RWPE2 (cell line): ENCODE measurements at regions not wholly inside any gene's neighbourhood (a gene's known extent, or its start where the extent isn't known, plus 50 kb on each side); places are given as distances from the start of the nearest gene placed in this dataset.

Experiments
- ATAC-seq: fragments of 200-7000 bp; cut with Tn5 transposase; 3 replicates; pipeline ENCODE4 v1.9.1; 2021; ENCODE audit warnings: low read depth
- DNase-seq: peaks from one replicate; pipeline ENCODE4 v3.0.0-alpha.2; 2020; ENCODE audit warnings: low spot score
- H3K27ac ChIP-seq: fragments of 450-650 bp; 2 replicates; pipeline ENCODE4 v1.5.1; 2017; ENCODE audit warnings: mild to moderate bottlenecking; ENCODE audit not compliant: poor library complexity, severe bottlenecking
- H3K27me3 ChIP-seq: fragments of 250-450 bp; sonication (Bioruptor Pico); 2 replicates; pipeline ENCODE4 v1.5.1; 2021; ENCODE audit warnings: mild to moderate bottlenecking, moderate library complexity; ENCODE audit not compliant: insufficient read depth, poor library complexity, severe bottlenecking
- H3K36me3 ChIP-seq: fragments of 250-450 bp; sonication (Bioruptor Pico); 2 replicates; pipeline ENCODE4 v1.5.1; 2020; ENCODE audit warnings: low read depth, mild to moderate bottlenecking, moderate library complexity
- H3K4me1 ChIP-seq: fragments of 250-450 bp; sonication (Bioruptor Pico); 2 replicates; pipeline ENCODE4 v1.5.1; 2021; ENCODE audit warnings: mild to moderate bottlenecking, moderate library complexity; ENCODE audit not compliant: insufficient read depth, poor library complexity, severe bottlenecking
- H3K4me3 ChIP-seq: fragments of 250-450 bp; sonication (Bioruptor Pico); 2 replicates; pipeline ENCODE4 v1.5.1; 2021; ENCODE audit warnings: mild to moderate bottlenecking, moderate library complexity; ENCODE audit not compliant: severe bottlenecking
- H3K9me3 ChIP-seq: fragments of 250-450 bp; sonication (Bioruptor Pico); 2 replicates; pipeline ENCODE4 v1.5.1; 2021; ENCODE audit warnings: mild to moderate bottlenecking, moderate library complexity; ENCODE audit not compliant: severe bottlenecking
- TF ChIP-seq, protein P1 (sequence below): fragments of 450-650 bp; IDR thresholded peaks from one replicate; pipeline ENCODE4 v1.5.1; 2017; ENCODE audit warnings: mild to moderate bottlenecking, moderate library complexity; ENCODE audit not compliant: poor library complexity, severe bottlenecking

DNA sequence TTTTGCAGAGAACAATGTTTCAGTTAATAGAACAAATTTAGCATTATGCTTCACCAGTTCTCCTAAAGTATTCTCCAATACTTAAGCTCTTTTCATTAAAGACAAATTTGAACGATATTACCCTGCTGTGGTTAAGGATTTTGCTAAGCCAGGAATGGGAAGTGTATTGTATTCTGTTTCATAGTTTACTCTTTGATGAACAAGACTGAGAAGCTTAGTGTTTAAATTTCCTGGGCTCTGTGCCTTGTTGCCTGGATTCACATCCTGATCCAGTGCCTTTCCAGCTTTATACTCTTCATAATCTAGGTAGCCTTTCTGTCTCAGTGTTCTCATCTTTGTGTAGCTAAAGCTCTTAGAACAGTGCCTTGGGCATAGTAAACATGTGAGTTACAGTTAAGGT, 58.6 kb upstream of the GLS start:
- no peaks in the 10 kb centered on the region for H3K9me3 ChIP-seq
- H3K27me3 ChIP-seq: no peaks in the 10 kb centered on the region
- TF ChIP-seq, protein P1, sequence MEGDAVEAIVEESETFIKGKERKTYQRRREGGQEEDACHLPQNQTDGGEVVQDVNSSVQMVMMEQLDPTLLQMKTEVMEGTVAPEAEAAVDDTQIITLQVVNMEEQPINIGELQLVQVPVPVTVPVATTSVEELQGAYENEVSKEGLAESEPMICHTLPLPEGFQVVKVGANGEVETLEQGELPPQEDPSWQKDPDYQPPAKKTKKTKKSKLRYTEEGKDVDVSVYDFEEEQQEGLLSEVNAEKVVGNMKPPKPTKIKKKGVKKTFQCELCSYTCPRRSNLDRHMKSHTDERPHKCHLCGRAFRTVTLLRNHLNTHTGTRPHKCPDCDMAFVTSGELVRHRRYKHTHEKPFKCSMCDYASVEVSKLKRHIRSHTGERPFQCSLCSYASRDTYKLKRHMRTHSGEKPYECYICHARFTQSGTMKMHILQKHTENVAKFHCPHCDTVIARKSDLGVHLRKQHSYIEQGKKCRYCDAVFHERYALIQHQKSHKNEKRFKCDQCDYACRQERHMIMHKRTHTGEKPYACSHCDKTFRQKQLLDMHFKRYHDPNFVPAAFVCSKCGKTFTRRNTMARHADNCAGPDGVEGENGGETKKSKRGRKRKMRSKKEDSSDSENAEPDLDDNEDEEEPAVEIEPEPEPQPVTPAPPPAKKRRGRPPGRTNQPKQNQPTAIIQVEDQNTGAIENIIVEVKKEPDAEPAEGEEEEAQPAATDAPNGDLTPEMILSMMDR: no peak
- no peak overlapping the region for H3K27ac ChIP-seq
- no peak for DNase-seq
- H3K36me3 ChIP-seq: no peaks in the 10 kb centered on the region
- ATAC-seq: no peak
- H3K4me1 ChIP-seq: no peaks in the 10 kb centered on the region
- H3K4me3 ChIP-seq: no peak overlapping the region

DNA sequence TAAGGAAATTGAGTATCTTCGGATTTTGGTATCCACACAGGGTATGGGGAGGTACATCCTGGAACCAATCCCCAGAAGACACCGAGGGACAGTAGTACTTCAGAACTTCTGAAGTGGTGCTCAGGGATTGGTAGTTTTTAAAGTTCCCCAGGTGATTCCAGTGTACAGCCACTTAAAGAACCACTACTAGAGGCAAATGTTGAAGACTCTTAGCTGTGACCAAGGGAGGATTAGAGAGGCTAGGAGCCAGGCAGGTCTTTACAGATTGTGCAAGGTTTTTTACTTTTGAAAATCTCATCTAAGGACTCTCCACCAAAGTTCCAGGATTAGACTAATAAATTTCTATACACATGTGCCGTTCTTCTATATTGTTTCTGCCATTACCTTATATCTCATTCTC, 52.9 kb upstream of the GLS start:
- H3K4me3 ChIP-seq: no peak overlapping the region
- TF ChIP-seq, protein P1: no peak
- H3K9me3 ChIP-seq: no peaks in the 10 kb centered on the region
- DNase-seq: no peak
- no peaks in the 10 kb centered on the region for H3K36me3 ChIP-seq
- no peak overlapping the region for H3K27ac ChIP-seq
- no peaks in the 10 kb centered on the region for H3K4me1 ChIP-seq
- no peaks in the 10 kb centered on the region for H3K27me3 ChIP-seq
- ATAC-seq: no peak

DNA sequence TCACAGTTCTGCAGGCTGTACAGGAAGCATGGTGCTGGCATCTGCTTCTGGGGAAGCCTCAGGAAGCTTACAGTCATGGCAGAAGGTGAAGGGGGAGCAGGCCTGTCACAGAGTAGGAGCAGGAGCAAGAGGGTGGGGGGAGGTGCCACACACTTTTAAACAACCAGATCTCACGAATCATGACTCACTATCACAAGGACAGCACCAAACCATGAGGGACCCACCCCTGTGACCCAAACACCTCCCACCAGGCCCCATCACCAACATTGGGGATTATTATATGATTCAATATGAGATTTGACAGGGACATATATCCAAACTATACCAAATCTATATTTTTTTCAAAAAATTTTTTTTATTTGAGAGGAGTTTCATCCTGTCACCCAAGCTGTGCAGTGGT, 51.0 kb upstream of the GLS start:
- ATAC-seq (no peak), DNase-seq (no peak)
- H3K4me3 ChIP-seq: no peak overlapping the region
- no peaks in the 10 kb centered on the region for H3K9me3 ChIP-seq
- no peaks in the 10 kb centered on the region for H3K27me3 ChIP-seq
- H3K4me1 ChIP-seq: peaks cover under 1% of the 10 kb centered on the region
- no peaks in the 10 kb centered on the region for H3K36me3 ChIP-seq
- TF ChIP-seq, protein P1: no peak
- no peak overlapping the region for H3K27ac ChIP-seq
